ENCODE measurements at regions not wholly inside any gene's neighbourhood (a gene's known extent, or its start where the extent isn't known, plus 50 kb on each side); places are given as distances from the start of the nearest gene placed in this dataset.

DNA sequence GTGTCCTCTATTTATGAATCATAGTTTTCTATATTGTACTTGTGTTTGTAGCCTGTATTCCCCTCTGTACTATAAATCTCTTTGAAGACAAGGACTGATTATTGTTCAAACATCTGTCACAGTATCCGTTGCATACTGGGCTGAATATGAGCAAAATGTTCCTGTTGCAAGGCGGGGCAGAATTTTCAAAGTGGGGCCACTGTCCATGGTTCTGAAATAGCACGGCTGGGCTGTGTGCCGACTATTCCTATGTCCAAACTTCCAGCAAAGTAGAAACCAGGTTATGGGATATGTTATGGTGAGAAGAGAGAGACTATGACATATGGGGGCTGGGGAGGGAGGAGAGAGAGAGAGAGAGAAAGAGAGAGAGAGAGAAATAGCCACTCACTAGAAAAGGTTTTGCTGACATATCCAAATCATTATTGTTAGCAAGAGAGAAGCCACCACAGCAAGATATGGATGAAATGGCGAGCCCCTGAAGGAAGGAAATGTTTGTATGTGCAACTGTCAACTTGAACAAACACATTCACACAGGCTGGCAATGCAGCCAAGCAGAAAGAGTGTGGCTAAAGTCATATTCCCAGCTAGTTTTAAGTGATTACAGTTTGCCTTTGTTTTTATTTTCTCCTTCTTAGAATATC lies 107.0 kb upstream of the GPR12 start:
- Histone ChIP-seq H3K14ac (ENCODE audit: insufficient read length) (no peak overlapping the region), H4K5ac (ENCODE audit: insufficient read length, low read depth, low read length) (no peak overlapping the region), H3K4me1 (replicated peaks in 1 of 4; ENCODE audit: control insufficient read depth in 3 of 4, insufficient read depth in 4 of 4, low read length in 3 of 4) (peaks cover 0 to 2% (median 0%) of the 10 kb centered on the region in 4 experiments; a peak in 1 of 7 replicates), H2BK120ac (replicated peaks; ENCODE audit: low read depth, low read length) (no peak overlapping the region), H3K4ac (replicated peaks; ENCODE audit: insufficient read length, low read depth, low read length) (no peak overlapping the region), H2AFZ (ENCODE audit: low read length) (no peak overlapping the region), H3K79me2 (ENCODE audit: control insufficient read depth in 1 of 2, insufficient read depth in 2 of 2, low read length in 2 of 2) (no peaks in the 10 kb centered on the region), H3K9ac (replicated peaks in 1 of 4; ENCODE audit: extremely low read depth in 1 of 4, low read depth in 3 of 4, low read length in 3 of 4) (no peak overlapping the region), H3K36me3 (ENCODE audit: control insufficient read depth in 2 of 4, insufficient read depth in 4 of 4, low read length in 3 of 4) (no peaks in the 10 kb centered on the region), H2BK5ac (ENCODE audit: low read depth, low read length) (no peak overlapping the region), H2BK12ac (ENCODE audit: low read depth, low read length) (no peak overlapping the region), H3K79me1 (ENCODE audit: low read depth, low read length) (no peaks in the 10 kb centered on the region), H2BK20ac (ENCODE audit: low read length) (no peak overlapping the region), H2BK15ac (ENCODE audit: low read length) (no peak overlapping the region), H3K23me2 (ENCODE audit: low read depth, low read length) (no peaks in the 10 kb centered on the region; the same call in 1 of the 2 replicates), H3K4me2 (ENCODE audit: insufficient read depth in 1 of 2, low read depth in 2 of 2, low read length in 2 of 2) (no peak overlapping the region), H3K23ac (ENCODE audit: insufficient read length) (no peak overlapping the region), H3K9me3 (ENCODE audit: insufficient read depth in 2 of 2, low read depth in 1 of 2, low read length in 1 of 2) (no peaks in the 10 kb centered on the region), H3K18ac (ENCODE audit: extremely low read depth, low read length) (no peak overlapping the region), H3K27me3 (replicated peaks in 1 of 4; ENCODE audit: control insufficient read depth in 3 of 4, extremely low read depth in 1 of 4, insufficient read depth in 3 of 4, low read length in 3 of 4) (peaks cover 0 to 2% (median 0%) of the 10 kb centered on the region in 4 experiments; a peak in 1 of 7 replicates), H4K20me1 (replicated peaks in 1 of 2; ENCODE audit: control insufficient read depth in 1 of 2, insufficient read depth in 2 of 2, low read length in 2 of 2) (peaks cover 0 to 2% of the 10 kb centered on the region in 2 experiments), H3K56ac (replicated peaks; ENCODE audit: insufficient read length, low read depth, low read length) (no peak overlapping the region), H3K27ac (ENCODE audit: low read depth, low read length) (no peak overlapping the region), H4K91ac (replicated peaks; ENCODE audit: insufficient read length, low read length) (no peak overlapping the region), H3K4me3 (ENCODE audit: extremely low read depth in 1 of 4, insufficient read depth in 2 of 4, low read depth in 3 of 4, low read length in 4 of 4) (no peak overlapping the region), H2AK5ac (ENCODE audit: low read depth, low read length) (no peak overlapping the region), H4K8ac (ENCODE audit: extremely low read depth, insufficient read depth, low read length) (no peak overlapping the region)
- ChIA-PET POLR2A (ENCODE audit: partially characterized antibody) (no interaction called here), CTCF (ENCODE audit: partially characterized antibody) (no interaction called here)
- peak in 1 of 2 experiments; percentile 62 for DNase-seq (ENCODE audit: low read depth in 1 of 2, low spot score in 2 of 2)
- WGBS, 2 experiments (ENCODE audit: extremely low coverage in 1 of 2, insufficient coverage in 1 of 2, insufficient read length in 1 of 2, insufficient replicate concordance in 2 of 2, low coverage in 1 of 2, low lambda C conversion rate in 2 of 2, missing lambda C conversion rate in 1 of 2), result 61% methylated on average over 5 of the region's 5 CpGs; no CpG with 5 or more reads in 1 of the 2 experiments
- no peak for FAIRE-seq
- no peak for TF ChIP-seq POLR2A (IDR thresholded peaks at IDR 0.05; ENCODE audit: control extremely low read depth in 1 of 2, low read depth in 2 of 2, low read length in 2 of 2)

Measured in H1 (cell line).